ENCODE measurements at regions not wholly inside any gene's neighbourhood (a gene's known extent, or its start where the extent isn't known, plus 50 kb on each side); places are given as distances from the start of the nearest gene placed in this dataset.
"Not testable (repeated sequence)": the region's sequence is repeated elsewhere in the genome, so short reads cannot be mapped to it uniquely, and the experiment has no call there.

GRCh38 chr5:34096033-34096432 lies 53.0 kb upstream of the C1QTNF3 start:
- DNase-seq: not testable (repeated sequence)

GRCh38 chr5:34099891-34100290 lies 56.9 kb upstream of the C1QTNF3 start:
- DNase-seq: not testable (repeated sequence)

GRCh38 chr5:34101567-34101966 lies 58.6 kb upstream of the C1QTNF3 start:
- DNase-seq: not testable (repeated sequence)

- DNase-seq: not testable (repeated sequence)
These were observed 65.9 kb upstream of the C1QTNF3 start for GRCh38 chr5:34108897-34109296.

- not testable (repeated sequence) for DNase-seq
These were observed 81.3 kb upstream of the C1QTNF3 start for GRCh38 chr5:34124280-34124679.

- DNase-seq: not testable (repeated sequence)
These were observed 82.3 kb upstream of the C1QTNF3 start for GRCh38 chr5:34125354-34125753.

GRCh38 chr5:34126741-34127140 lies 83.7 kb upstream of the C1QTNF3 start:
- not testable (repeated sequence) for DNase-seq

- DNase-seq: not testable (repeated sequence)
These were observed 84.8 kb upstream of the C1QTNF3 start for GRCh38 chr5:34127818-34128217.

- DNase-seq: not testable (repeated sequence)
These were observed 85.9 kb upstream of the C1QTNF3 start for GRCh38 chr5:34128890-34129289.

GRCh38 chr5:34154988-34155387 lies 112.0 kb upstream of the C1QTNF3 start:
- not testable (repeated sequence) for DNase-seq

- DNase-seq: not testable (repeated sequence)
These were observed 113.8 kb upstream of the C1QTNF3 start for GRCh38 chr5:34156703-34157414.

- DNase-seq: not testable (repeated sequence)
These were observed 117.9 kb upstream of the C1QTNF3 start for GRCh38 chr5:34160904-34161303.

- not testable (repeated sequence) for DNase-seq
These were observed 128.4 kb upstream of the C1QTNF3 start for GRCh38 chr5:34171398-34171797.

GRCh38 chr5:34179453-34180190 lies 136.6 kb upstream of the C1QTNF3 start:
- not testable (repeated sequence) for DNase-seq

GRCh38 chr5:34180225-34180624 lies 137.2 kb upstream of the C1QTNF3 start:
- DNase-seq: not testable (repeated sequence)

GRCh38 chr5:34180940-34181614 lies 138.1 kb upstream of the C1QTNF3 start:
- not testable (repeated sequence) for DNase-seq

- not testable (repeated sequence) for DNase-seq
These were observed 142.0 kb upstream of the C1QTNF3 start for GRCh38 chr5:34185005-34185404.

- DNase-seq: not testable (repeated sequence)
These were observed 142.6 kb upstream of the C1QTNF3 start for GRCh38 chr5:34185572-34185971.

GRCh38 chr5:34186108-34186507 lies 143.1 kb upstream of the C1QTNF3 start:
- not testable (repeated sequence) for DNase-seq

- DNase-seq: not testable (repeated sequence)
These were observed 143.9 kb upstream of the C1QTNF3 start for GRCh38 chr5:34186865-34187264.

- DNase-seq: not testable (repeated sequence)
These were observed 144.4 kb upstream of the C1QTNF3 start for GRCh38 chr5:34187441-34187840.

- DNase-seq: not testable (repeated sequence)
These were observed 145.2 kb upstream of the C1QTNF3 start for GRCh38 chr5:34188001-34188822.

Measured in NCI-H2029 (cell line).